RWPE1 (cell line): ENCODE measurements at regions not wholly inside any gene's neighbourhood (a gene's known extent, or its start where the extent isn't known, plus 50 kb on each side); places are given as distances from the start of the nearest gene placed in this dataset.

Source experiments
- CTCF ChIA-PET: fragments of 350-600 bp; sonication (Branson Sonifier 250); formaldehyde crosslinking; extraction: SDS; loops from one replicate; lab custom pipeline; 2021; lab: Yijun Ruan, JAX
- POLR2A ChIA-PET: fragments of 400-600 bp; formaldehyde crosslinking; extraction: SDS; loops from one replicate; lab custom pipeline; 2020; ENCODE audit warnings: antibody characterized with exemption; ENCODE audit not compliant: low non-redundant PET; lab: Yijun Ruan, JAX
- DNase-seq: peaks from one replicate; pipeline ENCODE4 v3.0.0; 2012; ENCODE audit warnings: low spot score
- H3K27ac ChIP-seq: fragments of 450-650 bp; 2 replicates; pipeline ENCODE4 v1.5.1; 2017
- TF ChIP-seq, protein P1 (sequence below): fragments of 450-650 bp; conservative IDR thresholded peaks from 2 replicates; pipeline ENCODE4 v1.5.1; 2017; ENCODE audit warnings: low read depth, mild to moderate bottlenecking

DNA sequence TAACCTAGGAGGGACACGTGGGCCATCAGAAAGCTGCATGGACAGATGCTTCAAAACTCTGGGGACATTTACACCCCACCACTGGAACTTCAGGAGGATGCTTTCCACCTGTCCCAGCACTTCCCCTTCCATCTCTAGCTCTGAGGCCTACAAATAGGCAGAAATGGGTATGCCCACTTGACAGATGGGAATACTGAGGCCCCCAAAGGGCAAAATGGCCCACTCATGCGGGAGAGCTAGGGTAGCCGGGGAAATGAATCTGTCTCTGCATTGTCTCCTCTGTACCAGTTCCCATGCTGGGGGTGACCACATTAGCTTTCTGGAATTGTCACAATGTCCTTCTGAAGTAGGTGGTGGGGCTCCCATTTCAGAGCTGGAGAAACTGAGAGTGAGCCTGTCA, 592.1 kb upstream of the CDH5 start:
- POLR2A ChIA-PET, result no interaction called here
- TF ChIP-seq, protein P1, sequence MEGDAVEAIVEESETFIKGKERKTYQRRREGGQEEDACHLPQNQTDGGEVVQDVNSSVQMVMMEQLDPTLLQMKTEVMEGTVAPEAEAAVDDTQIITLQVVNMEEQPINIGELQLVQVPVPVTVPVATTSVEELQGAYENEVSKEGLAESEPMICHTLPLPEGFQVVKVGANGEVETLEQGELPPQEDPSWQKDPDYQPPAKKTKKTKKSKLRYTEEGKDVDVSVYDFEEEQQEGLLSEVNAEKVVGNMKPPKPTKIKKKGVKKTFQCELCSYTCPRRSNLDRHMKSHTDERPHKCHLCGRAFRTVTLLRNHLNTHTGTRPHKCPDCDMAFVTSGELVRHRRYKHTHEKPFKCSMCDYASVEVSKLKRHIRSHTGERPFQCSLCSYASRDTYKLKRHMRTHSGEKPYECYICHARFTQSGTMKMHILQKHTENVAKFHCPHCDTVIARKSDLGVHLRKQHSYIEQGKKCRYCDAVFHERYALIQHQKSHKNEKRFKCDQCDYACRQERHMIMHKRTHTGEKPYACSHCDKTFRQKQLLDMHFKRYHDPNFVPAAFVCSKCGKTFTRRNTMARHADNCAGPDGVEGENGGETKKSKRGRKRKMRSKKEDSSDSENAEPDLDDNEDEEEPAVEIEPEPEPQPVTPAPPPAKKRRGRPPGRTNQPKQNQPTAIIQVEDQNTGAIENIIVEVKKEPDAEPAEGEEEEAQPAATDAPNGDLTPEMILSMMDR, result no peak
- CTCF ChIA-PET, result no interaction called here
- no peak for DNase-seq
- H3K27ac ChIP-seq, result no peak overlapping the region

DNA sequence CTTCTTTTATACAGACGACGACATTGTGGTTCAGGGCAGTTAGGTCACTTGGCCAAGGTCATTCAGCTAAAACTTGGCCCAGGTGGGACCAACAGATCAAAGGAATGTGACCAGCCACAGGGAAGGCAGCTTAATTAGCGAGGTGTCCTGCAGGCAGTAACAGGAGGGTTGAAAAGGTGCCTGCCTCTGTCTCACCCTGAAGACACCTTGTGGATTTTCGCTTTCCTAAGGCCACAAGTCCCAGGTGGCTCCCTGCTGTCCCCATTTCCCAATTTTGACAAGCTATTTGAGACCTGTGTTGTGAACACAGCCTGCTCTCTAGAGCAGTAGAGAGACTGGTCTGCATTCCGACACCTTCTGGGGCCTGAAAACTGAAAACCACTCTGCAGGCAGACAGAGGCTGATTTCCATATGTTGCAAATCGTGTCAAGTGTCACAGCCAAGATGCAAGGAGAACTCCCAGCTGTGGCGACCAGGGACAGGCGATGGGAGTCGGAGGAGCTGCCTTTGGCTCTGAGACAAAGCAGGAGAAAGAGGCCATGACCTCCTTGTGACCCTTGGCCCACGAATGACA, 593.1 kb upstream of the CDH5 start:
- POLR2A ChIA-PET, result no interaction called here
- TF ChIP-seq, protein P1, result no peak
- no peak for DNase-seq
- CTCF ChIA-PET, result no interaction called here
- H3K27ac ChIP-seq, result no peak overlapping the region

DNA sequence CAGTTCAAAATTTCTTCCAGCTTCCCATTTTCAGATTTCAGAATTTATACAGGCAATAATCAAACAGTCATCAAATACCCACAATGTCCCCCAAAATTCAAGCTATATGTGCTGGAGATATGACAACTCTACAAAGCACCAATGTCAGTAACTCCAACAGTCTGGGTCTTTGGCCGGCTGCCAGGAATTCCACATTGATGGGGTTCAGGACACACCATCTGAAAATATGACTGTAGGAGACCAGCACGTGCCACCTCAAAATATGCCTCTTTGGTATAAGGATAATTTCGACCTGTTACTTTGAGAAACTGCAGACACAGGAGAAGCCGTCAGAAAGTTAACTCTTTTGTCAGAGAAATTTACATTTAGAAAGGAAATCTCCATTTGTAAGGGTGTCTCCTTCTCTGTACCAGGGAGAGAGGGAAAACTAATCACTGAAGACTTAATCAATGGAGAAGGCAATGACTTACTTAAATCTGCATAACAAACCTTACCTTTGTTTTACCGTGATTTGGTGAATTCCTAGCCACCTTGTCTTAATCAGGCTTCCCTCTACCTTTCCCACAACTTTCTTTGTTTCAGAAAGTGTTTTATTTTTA, 594.3 kb upstream of the CDH5 start:
- TF ChIP-seq, protein P1, result no peak
- ChIA-PET CTCF (no interaction called here), POLR2A (no interaction called here)
- DNase-seq, result no peak
- no peak overlapping the region for H3K27ac ChIP-seq

DNA sequence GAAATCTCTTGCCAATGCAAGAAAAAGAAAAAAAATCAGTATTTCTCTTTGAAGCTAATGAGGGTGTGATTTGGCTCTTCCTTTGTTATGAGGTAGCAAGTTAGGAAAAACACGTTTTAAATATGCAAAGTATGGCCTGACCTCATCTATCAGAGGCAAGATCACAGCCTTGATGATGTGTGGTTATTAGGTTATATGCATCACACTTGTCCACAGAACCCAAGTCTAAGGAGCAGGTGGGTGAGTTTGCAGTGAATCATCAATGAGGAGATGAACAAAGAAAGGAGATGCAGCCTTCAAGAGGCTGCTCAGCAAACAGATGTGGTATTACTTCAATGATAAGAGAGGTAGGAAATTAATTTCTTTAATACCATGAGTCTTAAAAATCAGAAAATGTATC, 594.8 kb upstream of the CDH5 start:
- no peak overlapping the region for H3K27ac ChIP-seq
- POLR2A ChIA-PET, result no interaction called here
- no peak for DNase-seq
- TF ChIP-seq, protein P1, result no peak
- CTCF ChIA-PET, result no interaction called here

DNA sequence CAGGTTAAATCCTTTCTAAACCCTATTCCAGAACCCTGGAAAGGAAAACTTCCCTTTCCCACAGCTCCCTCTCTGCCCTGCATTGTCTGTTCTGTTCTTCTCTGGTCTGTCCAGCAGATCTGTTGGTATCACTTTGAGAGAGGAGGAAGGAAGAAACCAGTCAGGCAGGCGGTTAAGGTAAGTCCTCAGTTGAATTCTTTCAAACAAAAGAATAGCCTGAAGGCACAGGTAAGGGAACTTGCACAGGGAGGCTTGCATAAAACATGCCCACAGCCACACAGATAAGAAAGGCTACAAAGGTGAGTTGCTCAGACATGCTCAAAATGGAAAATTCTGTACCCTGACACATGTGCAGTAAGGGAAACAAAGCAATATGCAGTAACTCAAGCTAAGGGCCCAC, 595.7 kb upstream of the CDH5 start:
- POLR2A ChIA-PET, result no interaction called here
- TF ChIP-seq, protein P1, result no peak
- CTCF ChIA-PET, result interaction anchor here (0.6 kb wide), 1 partner anchor 230 kb away, joined by 3 read pairs; no protein-coding TSS in a partner anchor
- DNase-seq, result no peak
- no peak overlapping the region for H3K27ac ChIP-seq

DNA sequence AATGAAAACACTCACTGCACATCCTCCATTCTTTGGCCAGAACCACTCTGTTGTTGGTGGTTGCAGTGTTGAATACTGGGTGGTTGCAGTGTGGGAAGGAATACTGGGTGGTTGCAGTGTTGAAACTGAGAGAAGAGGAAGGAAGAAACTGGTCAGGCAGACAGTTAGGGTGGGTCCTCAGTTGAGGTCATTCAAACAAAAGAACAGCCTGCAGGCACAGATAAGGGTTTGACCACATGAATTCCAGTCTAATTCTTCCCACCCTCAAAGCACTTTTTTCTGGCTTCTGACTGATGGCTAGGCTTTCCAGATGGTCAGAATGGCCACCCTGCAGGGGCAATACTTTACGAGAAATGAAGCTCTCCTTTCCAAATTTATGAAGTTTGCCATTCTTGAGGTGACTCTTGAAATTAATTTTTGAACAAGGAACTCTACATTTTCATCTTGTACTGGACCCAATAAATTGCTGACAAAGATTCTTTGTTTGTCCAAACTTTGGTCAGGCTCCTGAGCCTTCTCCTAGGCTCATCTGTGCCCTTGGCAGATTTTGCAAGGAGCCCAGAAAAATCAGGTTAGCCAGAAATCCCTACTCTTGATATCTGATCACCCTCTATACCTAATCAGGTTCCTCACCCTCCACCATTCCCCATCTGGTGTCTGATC, 596.6 kb upstream of the CDH5 start:
- CTCF ChIA-PET, result interaction anchor here (0.6 kb wide), 1 partner anchor 230 kb away, joined by 3 read pairs; no protein-coding TSS in a partner anchor
- POLR2A ChIA-PET, result no interaction called here
- TF ChIP-seq, protein P1, result no peak
- no peak for DNase-seq
- H3K27ac ChIP-seq, result no peak overlapping the region
